HepG2 (cell line): ENCODE measurements at regions not wholly inside any gene's neighbourhood (a gene's known extent, or its start where the extent isn't known, plus 50 kb on each side); places are given as distances from the start of the nearest gene placed in this dataset.
A peak's percentile ranks its signal among the peaks of the same experiment; 100 is the strongest.

Experiments used
- ATAC-seq: fragments of 200-7000 bp; cut with Tn5 transposase; 3 replicates; pipeline ENCODE4 v1.9.1; 2020; ENCODE audit warnings: mild to moderate bottlenecking, moderate library complexity
- BruUV-seq: library from RNA; stranded (reverse); fragments of 400-500 nt; replicated peaks from 2 replicates; lab custom pipeline; 2021; lab: Mats Ljungman, UMichigan
- CTCF ChIA-PET: fragments of 300-600 bp; formaldehyde crosslinking; extraction: SDS; loops from one replicate; lab custom pipeline; 2021; ENCODE audit warnings: low total read pairs, inconsistent platforms, low intra/inter-chr PET ratio; lab: Yijun Ruan, JAX
- POLR2A ChIA-PET: fragments of 350-600 bp; sonication (Branson Sonifier 250); formaldehyde crosslinking; loops from one replicate; lab custom pipeline; 2020; ENCODE audit warnings: antibody characterized with exemption, inconsistent platforms; lab: Yijun Ruan, JAX
- DNase-seq: peaks from one replicate; pipeline ENCODE4 v3.0.0-alpha.2; 2015; ENCODE audit warnings: low spot score
- FAIRE-seq: peaks from 3 replicates; lab custom pipeline; 2011; peaks lifted over from hg19 to GRCh38; lab: Jason Lieb, UNC
- H2AFZ ChIP-seq: one replicate; pipeline ENCODE4 v1.6.1; 2011; ENCODE audit warnings: low read length, inconsistent platforms
- H3K27ac ChIP-seq: fragments of 300-600 bp; 3 replicates; pipeline ENCODE4 v1.8.0; 2011; ENCODE audit warnings: mixed run types, mild to moderate bottlenecking, mixed read lengths, low read length, inconsistent platforms; ENCODE audit not compliant: insufficient read depth; ENCODE audit errors: extremely low read length
- H3K27me3 ChIP-seq, 2 experiments: fragments of 200-600 bp in 1 of 2; 2 replicates in 1 of 2; 3 replicates in 1 of 2; pipeline versions ENCODE4 v1.6.0 to v1.8.0; 2011; ENCODE audit warnings: low read length in 2 of 2, mild to moderate bottlenecking in 2 of 2, moderate library complexity in 2 of 2, inconsistent platforms in 1 of 2; ENCODE audit not compliant: insufficient read depth in 2 of 2, control insufficient read depth in 1 of 2
- H3K36me3 ChIP-seq, 2 experiments: fragments of 200-600 bp in 1 of 2; replicated peaks in 1 of 2; 2 replicates in 1 of 2; 3 replicates in 1 of 2; pipeline versions ENCODE4 v1.5.1 to v1.8.0; 2011; ENCODE audit warnings: low read length in 2 of 2, inconsistent platforms in 1 of 2; ENCODE audit not compliant: insufficient read depth in 2 of 2, control insufficient read depth in 1 of 2
- H3K4me1 ChIP-seq: 2 replicates; pipeline ENCODE4 v1.5.1; 2012; ENCODE audit warnings: low read length, inconsistent platforms; ENCODE audit not compliant: insufficient read depth
- H3K4me2 ChIP-seq: 2 replicates; pipeline ENCODE4 v1.6.0; 2011; ENCODE audit warnings: low read depth, low read length, inconsistent platforms
- H3K4me3 ChIP-seq, 3 experiments: fragments of 200-600 bp in 1 of 3; sonication (generic), shearing (Covaris generic) in 1 of 3; replicated peaks in 1 of 3; 2 replicates each; pipeline ENCODE4 v1.5.1; 2011 to 2016; ENCODE audit warnings: low read length in 3 of 3, inconsistent platforms in 2 of 3, low read depth in 2 of 3, mild to moderate bottlenecking in 2 of 3, control low read depth in 1 of 3, mixed read lengths in 1 of 3; ENCODE audit not compliant: insufficient read depth in 1 of 3
- H3K79me2 ChIP-seq: one replicate; pipeline ENCODE4 v1.6.1; 2011; ENCODE audit warnings: low read length, inconsistent platforms; ENCODE audit not compliant: insufficient read depth
- H3K9ac ChIP-seq: 2 replicates; pipeline ENCODE4 v1.6.0; 2011; ENCODE audit warnings: mild to moderate bottlenecking, low read depth, low read length, inconsistent platforms; ENCODE audit not compliant: insufficient read depth
- H3K9me3 ChIP-seq: 2 replicates; pipeline ENCODE4 v1.5.1; 2012; ENCODE audit warnings: mild to moderate bottlenecking, low read length
- H4K20me1 ChIP-seq: 2 replicates; pipeline ENCODE4 v1.6.0; 2011; ENCODE audit warnings: inconsistent platforms, mild to moderate bottlenecking, low read length, moderate library complexity; ENCODE audit not compliant: insufficient read depth
- GABPA ChIP-seq, 2 experiments: IDR thresholded peaks; 2 replicates each; pipeline ENCODE4 v1.6.1; 2011 to 2016; ENCODE audit warnings: low read depth in 2 of 2, low read length in 1 of 2, missing biosample characterization in 1 of 2, missing genetic modification characterization in 1 of 2
- GABPB1 ChIP-seq: IDR thresholded peaks from 2 replicates; pipeline ENCODE4 v1.6.1; 2016; ENCODE audit warnings: mild to moderate bottlenecking, missing genetic modification reagents, moderate library complexity, missing compliant biosample characterization
- GATAD1 ChIP-seq: IDR thresholded peaks from 2 replicates; pipeline ENCODE4 v1.6.1; 2016; ENCODE audit warnings: missing genetic modification reagents, missing compliant biosample characterization
- HIVEP1 ChIP-seq: sonication (generic); formaldehyde crosslinking; IDR thresholded peaks from 2 replicates; pipeline ENCODE4 v1.4.0; 2020; ENCODE audit warnings: mild to moderate bottlenecking, missing genetic modification reagents
- HNF4A ChIP-seq: sonication (generic); formaldehyde crosslinking; IDR thresholded peaks from 2 replicates; pipeline ENCODE4 v1.4.0; 2020; ENCODE audit warnings: missing genetic modification reagents
- HNRNPK ChIP-seq: fragments of 200-400 bp; formaldehyde crosslinking; IDR thresholded peaks from 2 replicates; pipeline ENCODE4 v1.6.1; 2018; ENCODE audit warnings: low read length, low read depth, moderate library complexity, mild to moderate bottlenecking; ENCODE audit not compliant: poor library complexity, severe bottlenecking
- MED13 ChIP-seq: sonication (generic); formaldehyde crosslinking; IDR thresholded peaks from 2 replicates; pipeline ENCODE4 v1.5.0; 2020; ENCODE audit warnings: missing genetic modification reagents
- NFIC ChIP-seq: IDR thresholded peaks from 2 replicates; pipeline ENCODE4 v1.6.1; 2012; ENCODE audit warnings: mild to moderate bottlenecking, low read length, inconsistent platforms
- PPARG ChIP-seq: conservative IDR thresholded peaks from 2 replicates; pipeline ENCODE4 v1.6.1; 2016; ENCODE audit warnings: missing biosample characterization, missing genetic modification reagents
- TEAD3 ChIP-seq: optimal IDR thresholded peaks from 2 replicates; pipeline ENCODE3; 2016; ENCODE audit warnings: borderline replicate concordance
- ZBTB1 ChIP-seq: sonication (generic); formaldehyde crosslinking; IDR thresholded peaks from 2 replicates; pipeline ENCODE4 v1.4.0; 2020; ENCODE audit warnings: missing genetic modification reagents, borderline replicate concordance
- ZNF292 ChIP-seq: sonication (generic); formaldehyde crosslinking; IDR thresholded peaks from 2 replicates; pipeline ENCODE4 v1.8.1; 2022; ENCODE audit warnings: mild to moderate bottlenecking, low read depth, missing genetic modification reagents, borderline replicate concordance
- ZNF816 ChIP-seq: sonication (generic); formaldehyde crosslinking; IDR thresholded peaks from 2 replicates; pipeline ENCODE4 v1.8.0; 2022; ENCODE audit warnings: missing genetic modification reagents, mild to moderate bottlenecking, borderline replicate concordance
- WGBS: methylation state at CpG from one replicate; pipeline ENCODE4 v1.1.6; 2017; ENCODE audit warnings: low lambda C conversion rate; 5-methylcytosine and 5-hydroxymethylcytosine counted together
- in situ Hi-C: cut with HindIII; loops from 2 replicates; pipeline ENCODE4 v1.10.0; 2017; ENCODE audit warnings: low pct_unique_long_range_greater_than_20kb; ENCODE audit not compliant: extremely low pct_ligation_motif_present
- intact Hi-C: fragments of 100-400 bp; cut with micrococcal nuclease; formaldehyde crosslinking; loops from one replicate; pipeline ENCODE4 v1.10.0; 2022; ENCODE audit not compliant: unreplicated experiment
- TF ChIP-seq, protein P1 (sequence below): sonication (generic); formaldehyde crosslinking; IDR thresholded peaks from 2 replicates; pipeline ENCODE4 v1.9.0; 2022; ENCODE audit warnings: low read depth, missing genetic modification reagents
- TF ChIP-seq, protein P2 (sequence below): sonication (generic); formaldehyde crosslinking; IDR thresholded peaks from 2 replicates; pipeline ENCODE4 v1.4.0; 2020; ENCODE audit warnings: missing genetic modification reagents, borderline replicate concordance

DNA sequence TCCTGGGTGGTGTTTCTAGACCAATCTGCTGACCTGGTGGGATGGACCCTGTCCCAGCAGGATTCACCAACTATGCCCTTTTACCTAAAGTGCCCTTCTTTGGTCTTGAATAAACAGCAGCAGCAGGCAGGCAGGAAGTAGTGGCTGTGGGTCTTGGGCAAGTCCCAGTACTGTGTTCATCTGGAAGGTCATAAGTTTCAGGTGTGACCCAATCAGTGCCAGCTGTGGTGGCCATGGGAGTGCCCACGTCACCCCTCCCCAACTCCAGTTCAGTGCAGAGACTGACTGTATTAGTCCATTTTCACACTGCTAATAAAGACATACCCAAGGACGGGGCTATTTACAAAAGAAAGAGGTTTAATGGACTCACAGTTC, 148.3 kb upstream of the SRD5A2 start:
- no peak overlapping the region for H3K27ac ChIP-seq
- ChIA-PET CTCF (interaction anchor here (1.3 kb wide), 1 partner anchor 34 kb away, joined by 8 read pairs; no protein-coding TSS in a partner anchor), POLR2A (no interaction called here)
- H3K9ac ChIP-seq = no peak overlapping the region
- BruUV-seq = no TSS peak
- no peak overlapping the region for H2AFZ ChIP-seq
- no peaks in the 10 kb centered on the region for H4K20me1 ChIP-seq
- intact Hi-C loops = no loop called here
- peaks cover 18% of the 10 kb centered on the region for H3K4me1 ChIP-seq
- H3K9me3 ChIP-seq = no peaks in the 10 kb centered on the region
- WGBS = 32% methylated on average over 2 of the region's 2 CpGs
- peak; percentile 12 for DNase-seq
- H3K4me3 ChIP-seq = no peak overlapping the region
- FAIRE-seq = no peak
- ATAC-seq = peak; percentile 74; the same call in 2 of the 3 replicates
- no peaks in the 10 kb centered on the region for H3K27me3 ChIP-seq
- H3K4me2 ChIP-seq = peak overlapping the region; percentile 21; the same call in 1 of the 2 replicates
- no peaks in the 10 kb centered on the region for H3K79me2 ChIP-seq
- in situ Hi-C loops = no loop called here
- H3K36me3 ChIP-seq = no peaks in the 10 kb centered on the region
- TF ChIP-seq HNRNPK (no peak), MED13 (CRISPR knock-in tag) (no peak), ZNF816 (no peak), HIVEP1 (CRISPR knock-in tag) (no peak), HNF4A (CRISPR knock-in tag) (0 out of 2 replicates have a peak, but pooled peaks have one; percentile 23), TEAD3 (CRISPR knock-in tag) (peak; percentile 1), ZNF292 (CRISPR knock-in tag) (no peak), GABPB1 (CRISPR knock-in tag) (peak; percentile 14; the same call in 1 of the 2 replicates), GABPA (IDR thresholded peaks at IDR 0.05; ENCODE audit: low read depth, low read length) (no peak), GABPA (CRISPR knock-in tag; IDR thresholded peaks at IDR 0.05; ENCODE audit: low read depth) (0 out of 2 replicates have a peak, but pooled peaks have one; percentile 24), GATAD1 (CRISPR knock-in tag) (no peak), NFIC (no peak), PPARG (CRISPR knock-in tag) (0 out of 2 replicates have a peak, but pooled peaks have one; percentile 26), ZBTB1 (CRISPR knock-in tag) (no peak)
- TF ChIP-seq, protein P1, sequence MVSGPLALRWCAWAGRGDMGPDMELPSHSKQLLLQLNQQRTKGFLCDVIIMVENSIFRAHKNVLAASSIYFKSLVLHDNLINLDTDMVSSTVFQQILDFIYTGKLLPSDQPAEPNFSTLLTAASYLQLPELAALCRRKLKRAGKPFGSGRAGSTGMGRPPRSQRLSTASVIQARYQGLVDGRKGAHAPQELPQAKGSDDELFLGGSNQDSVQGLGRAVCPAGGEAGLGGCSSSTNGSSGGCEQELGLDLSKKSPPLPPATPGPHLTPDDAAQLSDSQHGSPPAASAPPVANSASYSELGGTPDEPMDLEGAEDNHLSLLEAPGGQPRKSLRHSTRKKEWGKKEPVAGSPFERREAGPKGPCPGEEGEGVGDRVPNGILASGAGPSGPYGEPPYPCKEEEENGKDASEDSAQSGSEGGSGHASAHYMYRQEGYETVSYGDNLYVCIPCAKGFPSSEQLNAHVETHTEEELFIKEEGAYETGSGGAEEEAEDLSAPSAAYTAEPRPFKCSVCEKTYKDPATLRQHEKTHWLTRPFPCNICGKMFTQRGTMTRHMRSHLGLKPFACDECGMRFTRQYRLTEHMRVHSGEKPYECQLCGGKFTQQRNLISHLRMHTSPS (CRISPR knock-in tag) = peak; percentile 88; the same call in 1 of the 2 replicates
- TF ChIP-seq, protein P2, sequence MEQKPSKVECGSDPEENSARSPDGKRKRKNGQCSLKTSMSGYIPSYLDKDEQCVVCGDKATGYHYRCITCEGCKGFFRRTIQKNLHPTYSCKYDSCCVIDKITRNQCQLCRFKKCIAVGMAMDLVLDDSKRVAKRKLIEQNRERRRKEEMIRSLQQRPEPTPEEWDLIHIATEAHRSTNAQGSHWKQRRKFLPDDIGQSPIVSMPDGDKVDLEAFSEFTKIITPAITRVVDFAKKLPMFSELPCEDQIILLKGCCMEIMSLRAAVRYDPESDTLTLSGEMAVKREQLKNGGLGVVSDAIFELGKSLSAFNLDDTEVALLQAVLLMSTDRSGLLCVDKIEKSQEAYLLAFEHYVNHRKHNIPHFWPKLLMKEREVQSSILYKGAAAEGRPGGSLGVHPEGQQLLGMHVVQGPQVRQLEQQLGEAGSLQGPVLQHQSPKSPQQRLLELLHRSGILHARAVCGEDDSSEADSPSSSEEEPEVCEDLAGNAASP (CRISPR knock-in tag) = peak; percentile 35; the same call in 1 of the 2 replicates
